AG10803 (cell line): ENCODE measurements at regions not wholly inside any gene's neighbourhood (a gene's known extent, or its start where the extent isn't known, plus 50 kb on each side); places are given as distances from the start of the nearest gene placed in this dataset.

Experiments used
- DNase-seq: peaks from one replicate; pipeline ENCODE4 v3.0.0; 2010; ENCODE audit warnings: low read depth
- H3K4me3 ChIP-seq: 2 replicates; pipeline ENCODE4 v1.5.1; 2011; ENCODE audit warnings: mild to moderate bottlenecking, low read length, control low read depth
- CTCF ChIP-seq: conservative IDR thresholded peaks from 2 replicates; pipeline ENCODE4 v1.5.1; 2011; ENCODE audit warnings: mild to moderate bottlenecking, low read length, control low read depth, inconsistent platforms

- no peak for DNase-seq
- H3K4me3 ChIP-seq: no peak overlapping the region
- no peak for TF ChIP-seq CTCF
Measured at GRCh38 chr9:126208216-126208758, 118.3 kb upstream of the MVB12B start.

DNA sequence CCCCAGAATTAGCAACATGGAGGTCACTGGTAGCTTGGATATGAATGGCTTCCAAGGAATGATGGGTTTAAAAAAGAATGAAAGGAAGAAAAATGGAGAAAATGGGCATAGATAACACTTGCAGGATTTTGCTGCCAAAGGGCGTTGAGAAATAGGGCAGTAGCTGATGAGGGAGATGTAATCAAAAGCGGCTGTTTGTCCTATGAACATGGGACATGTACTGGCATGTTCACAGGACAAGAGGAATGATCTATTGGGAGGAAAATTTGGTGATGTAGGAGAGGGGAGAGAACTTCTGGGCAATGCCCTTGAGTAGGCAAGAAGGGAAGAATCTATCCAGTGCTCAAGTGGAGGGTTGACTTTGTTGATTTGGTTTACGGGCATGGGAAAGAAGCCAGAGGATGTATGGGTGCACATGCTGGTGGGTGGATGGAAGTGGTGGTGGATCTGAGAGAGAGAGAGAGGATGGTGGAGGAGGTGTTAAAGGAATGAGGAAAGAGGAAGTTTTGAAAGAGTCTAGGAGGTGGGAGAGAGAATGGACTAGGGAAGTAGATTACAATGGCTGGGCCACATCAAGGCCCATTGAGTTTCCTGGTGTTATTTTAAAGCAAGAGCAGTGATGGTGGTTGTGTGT lies 115.1 kb upstream of the MVB12B start:
- TF ChIP-seq CTCF: no peak
- no peak overlapping the region for H3K4me3 ChIP-seq
- DNase-seq: peak; percentile 17

- no peak for DNase-seq
- no peak overlapping the region for H3K4me3 ChIP-seq
- no peak for TF ChIP-seq CTCF
Measured at GRCh38 chr9:126215486-126215885, 111.1 kb upstream of the MVB12B start.

GRCh38 chr9:126216826-126217225 lies 109.8 kb upstream of the MVB12B start:
- no peak for DNase-seq
- no peak overlapping the region for H3K4me3 ChIP-seq
- no peak for TF ChIP-seq CTCF

GRCh38 chr9:126217250-126217653 lies 109.4 kb upstream of the MVB12B start:
- no peak for DNase-seq
- TF ChIP-seq CTCF: no peak
- H3K4me3 ChIP-seq: no peak overlapping the region

DNA sequence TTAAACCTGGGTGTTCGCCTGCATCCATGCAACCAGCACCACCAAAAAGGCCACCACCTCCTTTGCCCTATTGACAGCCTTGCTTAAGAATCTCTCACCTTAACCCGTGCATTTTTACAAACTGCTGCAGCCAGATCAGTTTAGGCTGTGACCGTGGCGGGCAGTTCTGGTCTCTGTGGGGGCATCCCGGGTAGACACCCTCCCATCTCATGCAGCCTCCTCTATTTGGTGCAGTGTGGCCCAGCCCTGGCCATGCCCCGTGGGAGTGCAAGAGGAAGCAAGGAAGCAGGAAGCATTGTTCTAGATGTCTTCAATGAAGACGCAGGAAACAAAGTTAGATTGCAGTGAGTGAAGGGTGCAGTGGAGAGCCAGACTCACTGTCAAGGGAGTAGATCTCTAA lies 108.8 kb upstream of the MVB12B start:
- no peak overlapping the region for H3K4me3 ChIP-seq
- DNase-seq: no peak
- no peak for TF ChIP-seq CTCF

DNA sequence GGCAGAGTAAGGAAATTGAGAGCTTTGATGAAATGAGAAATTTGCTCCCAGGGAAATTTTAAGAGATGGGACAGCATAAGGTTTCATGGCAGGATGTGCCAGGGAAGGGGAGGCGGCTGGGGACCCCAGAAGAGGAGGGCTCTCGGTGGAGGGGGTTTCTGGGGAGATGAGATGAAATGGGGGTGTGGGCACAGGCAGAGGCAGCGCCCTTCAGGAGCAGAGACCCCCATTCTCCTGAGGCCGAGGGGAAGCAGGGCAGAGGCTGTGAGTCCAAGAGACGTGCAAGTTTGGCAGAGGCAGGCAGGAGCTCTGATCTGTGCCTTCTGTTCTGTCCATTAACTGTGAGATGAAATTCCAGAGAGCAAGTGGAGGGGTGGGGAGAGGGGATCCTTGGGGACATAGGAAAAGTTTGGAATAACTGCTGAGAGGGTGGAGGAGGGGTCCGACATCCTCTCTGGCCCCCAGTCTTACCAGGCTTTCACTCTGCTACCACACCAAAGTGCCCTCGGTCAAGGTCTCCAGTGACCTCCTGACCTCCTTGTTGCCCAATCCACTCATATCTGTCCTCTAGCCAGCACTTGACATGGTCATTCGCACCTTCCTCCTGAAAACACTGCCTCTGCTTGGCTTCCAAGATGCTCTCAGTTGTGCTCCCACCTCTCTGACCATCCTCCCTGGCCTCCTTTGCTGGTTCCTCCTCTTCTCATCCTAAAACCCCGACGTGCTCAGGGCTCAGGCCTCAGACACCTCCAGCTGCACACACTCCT lies 108.1 kb upstream of the MVB12B start:
- H3K4me3 ChIP-seq: no peak overlapping the region
- TF ChIP-seq CTCF: no peak
- no peak for DNase-seq
